Activated CD4-positive, alpha-beta memory T cell treated with anti-CD3 and anti-CD28 coated beads, Interleukin-2, amount 10 ng/mL, durations not matched to agents 7 days and 5 days (primary cell): ENCODE measurements at regions not wholly inside any gene's neighbourhood (a gene's known extent, or its start where the extent isn't known, plus 50 kb on each side); places are given as distances from the start of the nearest gene placed in this dataset.

Source experiments
- CTCF ChIA-PET: fragments of 350-600 bp; sonication (Branson Sonifier 250); formaldehyde crosslinking; loops from one replicate; lab custom pipeline; 2021; ENCODE audit warnings: antibody characterized with exemption, inconsistent platforms; lab: Charles Lee
- POLR2A ChIA-PET: fragments of 350-600 bp; sonication (Branson Sonifier 250); formaldehyde crosslinking; loops from one replicate; lab custom pipeline; 2021; ENCODE audit warnings: antibody characterized with exemption; lab: Charles Lee
- DNase-seq: peaks from one replicate; pipeline ENCODE4 v3.0.0-alpha.2; 2020
- H3K27ac Mint-ChIP-seq: one replicate; pipeline ENCODE4 v1.8.0; 2021; ENCODE audit warnings: mild to moderate bottlenecking, mixed read lengths
- H3K27me3 Mint-ChIP-seq: one replicate; pipeline ENCODE4 v1.8.0; 2021; ENCODE audit warnings: mixed read lengths
- H3K36me3 Mint-ChIP-seq: one replicate; pipeline ENCODE4 v1.8.0; 2021; ENCODE audit warnings: low read depth, mixed read lengths
- H3K4me1 Mint-ChIP-seq: one replicate; pipeline ENCODE4 v1.8.0; 2021; ENCODE audit warnings: mixed read lengths
- H3K4me3 Mint-ChIP-seq: one replicate; pipeline ENCODE4 v1.8.0; 2021; ENCODE audit warnings: mild to moderate bottlenecking, mixed read lengths
- H3K9me3 Mint-ChIP-seq: one replicate; pipeline ENCODE4 v1.8.0; 2021; ENCODE audit warnings: mixed read lengths

- peaks cover 8% of the 10 kb centered on the region for H3K9me3 Mint-ChIP-seq
- ChIA-PET CTCF (no interaction called here), POLR2A (no interaction called here)
- no peak for DNase-seq
- no peaks in the 10 kb centered on the region for H3K4me1 Mint-ChIP-seq
- H3K27me3 Mint-ChIP-seq, result no peaks in the 10 kb centered on the region
- H3K36me3 Mint-ChIP-seq, result no peaks in the 10 kb centered on the region
- no peak overlapping the region for H3K27ac Mint-ChIP-seq
- H3K4me3 Mint-ChIP-seq, result no peak overlapping the region
Observed at GRCh38 chr3:76021376-76021775, 236.0 kb upstream of the ZNF717 start.

DNA sequence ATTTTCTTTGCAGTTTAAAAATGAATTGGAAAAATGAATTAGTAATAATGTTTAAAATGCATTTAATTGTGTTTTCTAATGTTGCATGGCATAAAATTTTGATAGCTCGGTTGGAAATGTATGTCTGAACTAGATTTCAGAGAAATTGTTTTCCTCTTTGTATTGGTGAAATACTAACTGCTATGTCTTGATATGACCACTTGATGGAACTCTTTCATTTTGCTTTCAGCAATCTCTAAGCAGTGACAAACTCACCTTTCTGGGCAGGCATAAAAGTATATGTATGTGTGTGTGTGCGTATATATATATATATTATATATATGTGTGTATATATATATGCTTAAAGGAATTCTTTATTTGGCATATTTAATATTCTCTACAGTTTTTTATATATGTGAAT lies 239.3 kb upstream of the ZNF717 start:
- Mint-ChIP-seq H3K27ac (no peak overlapping the region), H3K9me3 (peaks cover 4% of the 10 kb centered on the region), H3K4me1 (no peaks in the 10 kb centered on the region), H3K27me3 (no peaks in the 10 kb centered on the region), H3K36me3 (no peaks in the 10 kb centered on the region), H3K4me3 (no peak overlapping the region)
- ChIA-PET CTCF (no interaction called here), POLR2A (no interaction called here)
- no peak for DNase-seq

DNA sequence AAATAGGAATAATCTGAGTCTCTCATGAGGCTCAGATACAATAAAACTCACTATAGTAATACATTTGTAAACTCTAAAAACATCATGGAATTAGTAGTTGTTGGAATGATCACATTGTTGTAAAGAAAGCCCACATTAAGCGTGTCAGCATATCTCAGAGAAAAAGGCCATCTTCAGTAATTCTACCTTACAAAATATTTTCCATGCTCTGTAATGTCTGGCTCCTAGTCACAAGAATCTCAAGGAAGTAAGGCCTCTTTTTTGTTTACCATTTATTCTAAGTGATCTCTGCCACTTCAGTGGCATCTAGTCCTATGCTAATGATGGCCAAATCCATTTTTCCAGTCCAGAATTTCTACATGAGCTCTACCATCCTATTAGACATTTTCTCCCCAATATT lies 240.2 kb upstream of the ZNF717 start:
- CTCF ChIA-PET, result no interaction called here
- no peak overlapping the region for H3K27ac Mint-ChIP-seq
- peaks cover 4% of the 10 kb centered on the region for H3K9me3 Mint-ChIP-seq
- POLR2A ChIA-PET, result no interaction called here
- DNase-seq, result no peak
- no peaks in the 10 kb centered on the region for H3K27me3 Mint-ChIP-seq
- H3K36me3 Mint-ChIP-seq, result no peaks in the 10 kb centered on the region
- H3K4me3 Mint-ChIP-seq, result no peak overlapping the region
- H3K4me1 Mint-ChIP-seq, result no peaks in the 10 kb centered on the region

- H3K4me3 Mint-ChIP-seq, result no peak overlapping the region
- no peaks in the 10 kb centered on the region for H3K36me3 Mint-ChIP-seq
- no peaks in the 10 kb centered on the region for H3K4me1 Mint-ChIP-seq
- CTCF ChIA-PET, result no interaction called here
- H3K27me3 Mint-ChIP-seq, result no peaks in the 10 kb centered on the region
- no peak overlapping the region for H3K27ac Mint-ChIP-seq
- peaks cover 4% of the 10 kb centered on the region for H3K9me3 Mint-ChIP-seq
- DNase-seq, result no peak
- POLR2A ChIA-PET, result no interaction called here
Observed at GRCh38 chr3:76026379-76026778, 241.0 kb upstream of the ZNF717 start.

- no peaks in the 10 kb centered on the region for H3K4me1 Mint-ChIP-seq
- no peaks in the 10 kb centered on the region for H3K27me3 Mint-ChIP-seq
- no peak overlapping the region for H3K27ac Mint-ChIP-seq
- POLR2A ChIA-PET, result no interaction called here
- no peak overlapping the region for H3K4me3 Mint-ChIP-seq
- no peaks in the 10 kb centered on the region for H3K36me3 Mint-ChIP-seq
- DNase-seq, result no peak
- CTCF ChIA-PET, result no interaction called here
- peaks cover 8% of the 10 kb centered on the region for H3K9me3 Mint-ChIP-seq
Observed at GRCh38 chr3:76028774-76029173, 243.4 kb upstream of the ZNF717 start.

- Mint-ChIP-seq H3K9me3 (peaks cover 14% of the 10 kb centered on the region), H3K27me3 (no peaks in the 10 kb centered on the region), H3K4me1 (no peaks in the 10 kb centered on the region), H3K4me3 (no peak overlapping the region), H3K27ac (no peak overlapping the region), H3K36me3 (no peaks in the 10 kb centered on the region)
- CTCF ChIA-PET, result no interaction called here
- POLR2A ChIA-PET, result no interaction called here
- DNase-seq, result no peak
Observed at GRCh38 chr3:76034649-76035048, 249.3 kb upstream of the ZNF717 start.

DNA sequence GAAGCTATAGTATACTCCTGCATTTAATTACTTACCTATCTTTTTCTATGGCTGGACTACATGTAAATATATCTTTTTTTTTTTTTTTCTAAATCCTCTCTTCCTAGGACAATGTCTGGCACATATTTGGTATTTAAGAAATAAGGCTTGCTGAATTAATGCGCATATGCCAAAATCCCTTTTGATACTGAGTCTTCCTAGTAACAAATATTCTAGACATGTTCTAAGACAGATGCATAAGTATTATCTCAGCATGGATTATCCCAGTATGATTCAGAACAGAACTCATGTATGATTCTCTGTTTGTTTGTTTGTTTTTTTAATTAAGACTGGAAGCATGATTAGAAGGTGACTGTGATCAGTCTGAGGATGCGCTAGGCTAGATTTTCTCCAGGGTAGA lies 249.8 kb upstream of the ZNF717 start:
- ChIA-PET POLR2A (no interaction called here), CTCF (no interaction called here)
- Mint-ChIP-seq H3K9me3 (peaks cover 14% of the 10 kb centered on the region), H3K36me3 (no peaks in the 10 kb centered on the region), H3K4me1 (no peaks in the 10 kb centered on the region), H3K4me3 (no peak overlapping the region), H3K27ac (no peak overlapping the region), H3K27me3 (no peaks in the 10 kb centered on the region)
- no peak for DNase-seq

GRCh38 chr3:76038949-76039348 lies 253.6 kb upstream of the ZNF717 start:
- ChIA-PET CTCF (no interaction called here), POLR2A (no interaction called here)
- DNase-seq, result no peak
- Mint-ChIP-seq H3K4me1 (no peaks in the 10 kb centered on the region), H3K27ac (no peak overlapping the region), H3K27me3 (no peaks in the 10 kb centered on the region), H3K4me3 (no peak overlapping the region), H3K9me3 (peaks cover 4% of the 10 kb centered on the region), H3K36me3 (no peaks in the 10 kb centered on the region)

DNA sequence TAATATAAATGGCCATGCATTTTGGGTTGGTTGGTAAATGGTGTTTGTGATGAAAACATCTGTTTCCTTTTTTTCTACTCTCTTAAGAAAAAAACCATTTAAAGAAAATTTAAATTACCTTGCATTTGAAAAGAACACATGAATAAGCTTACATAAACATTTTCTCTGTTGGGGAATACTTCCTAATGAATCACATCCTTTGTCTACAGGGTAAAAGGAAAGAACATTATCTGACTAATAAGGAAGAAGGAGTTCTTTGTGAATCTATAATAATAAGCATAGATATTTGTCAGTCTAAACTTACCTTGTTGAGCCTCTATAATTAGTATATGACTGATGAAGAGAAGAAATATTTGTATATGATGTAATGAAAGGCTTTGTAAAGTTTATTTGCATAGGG lies 254.1 kb upstream of the ZNF717 start:
- Mint-ChIP-seq H3K36me3 (no peaks in the 10 kb centered on the region), H3K27ac (no peak overlapping the region), H3K27me3 (no peaks in the 10 kb centered on the region)

GRCh38 chr3:76040946-76041345 lies 255.6 kb upstream of the ZNF717 start:
- no peaks in the 10 kb centered on the region for H3K27me3 Mint-ChIP-seq
- no peaks in the 10 kb centered on the region for H3K36me3 Mint-ChIP-seq
- ChIA-PET POLR2A (no interaction called here), CTCF (no interaction called here)
- H3K4me1 Mint-ChIP-seq, result no peaks in the 10 kb centered on the region
- DNase-seq, result no peak
- no peak overlapping the region for H3K4me3 Mint-ChIP-seq
- H3K27ac Mint-ChIP-seq, result no peak overlapping the region
- H3K9me3 Mint-ChIP-seq, result peaks cover 2% of the 10 kb centered on the region

More for the DNA sequence above, 254.1 kb upstream of the ZNF717 start:
- no peaks in the 10 kb centered on the region for H3K4me1 Mint-ChIP-seq
- DNase-seq, result no peak
- ChIA-PET POLR2A (no interaction called here), CTCF (no interaction called here)
- peaks cover 4% of the 10 kb centered on the region for H3K9me3 Mint-ChIP-seq
- no peak overlapping the region for H3K4me3 Mint-ChIP-seq

GRCh38 chr3:76043746-76044145 lies 258.4 kb upstream of the ZNF717 start:
- no peaks in the 10 kb centered on the region for H3K4me1 Mint-ChIP-seq
- no peak overlapping the region for H3K27ac Mint-ChIP-seq
- H3K4me3 Mint-ChIP-seq, result no peak overlapping the region
- no peaks in the 10 kb centered on the region for H3K36me3 Mint-ChIP-seq
- ChIA-PET POLR2A (no interaction called here), CTCF (interaction anchor here (0.7 kb wide), 1 partner anchor 9 kb away, joined by 4 read pairs; no protein-coding TSS in a partner anchor)
- no peak for DNase-seq
- peaks cover 2% of the 10 kb centered on the region for H3K9me3 Mint-ChIP-seq
- H3K27me3 Mint-ChIP-seq, result no peaks in the 10 kb centered on the region

GRCh38 chr3:76044601-76045600 lies 259.6 kb upstream of the ZNF717 start:
- no peaks in the 10 kb centered on the region for H3K4me1 Mint-ChIP-seq
- CTCF ChIA-PET, result interaction anchor here (0.8 kb wide), 1 partner anchor 11 kb away, joined by 3 read pairs; no protein-coding TSS in a partner anchor
- H3K9me3 Mint-ChIP-seq, result peaks cover 5% of the 10 kb centered on the region
- H3K36me3 Mint-ChIP-seq, result no peaks in the 10 kb centered on the region
- H3K27ac Mint-ChIP-seq, result no peak overlapping the region
- H3K4me3 Mint-ChIP-seq, result no peak overlapping the region
- H3K27me3 Mint-ChIP-seq, result no peaks in the 10 kb centered on the region
- DNase-seq, result no peak
- POLR2A ChIA-PET, result no interaction called here

DNA sequence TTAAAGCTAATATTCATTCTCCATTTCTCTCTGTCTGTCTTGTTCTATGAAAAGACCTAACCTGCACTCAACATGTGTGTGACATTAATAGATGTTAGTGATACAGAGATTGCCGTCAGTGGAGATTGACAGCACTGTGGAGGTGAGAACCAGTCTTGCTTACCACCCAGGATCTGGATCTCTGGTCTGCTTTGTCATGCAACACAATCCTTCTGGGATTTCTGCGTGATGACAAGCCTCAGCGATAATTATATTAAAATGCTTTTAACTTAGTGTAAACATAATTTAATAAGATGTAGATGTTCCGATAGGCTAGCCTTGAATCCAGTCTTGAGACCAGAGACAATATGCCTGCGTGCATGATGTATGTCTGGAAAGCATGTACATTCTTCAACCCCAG lies 262.0 kb upstream of the ZNF717 start:
- H3K9me3 Mint-ChIP-seq, result peaks cover 10% of the 10 kb centered on the region
- H3K36me3 Mint-ChIP-seq, result no peaks in the 10 kb centered on the region
- DNase-seq, result no peak
- no peaks in the 10 kb centered on the region for H3K4me1 Mint-ChIP-seq
- ChIA-PET CTCF (no interaction called here), POLR2A (no interaction called here)
- H3K27ac Mint-ChIP-seq, result no peak overlapping the region
- H3K4me3 Mint-ChIP-seq, result no peak overlapping the region
- H3K27me3 Mint-ChIP-seq, result no peaks in the 10 kb centered on the region

- POLR2A ChIA-PET, result no interaction called here
- CTCF ChIA-PET, result no interaction called here
- DNase-seq, result no peak
- H3K27me3 Mint-ChIP-seq, result no peaks in the 10 kb centered on the region
- H3K4me1 Mint-ChIP-seq, result no peaks in the 10 kb centered on the region
- no peak overlapping the region for H3K27ac Mint-ChIP-seq
- peaks cover 9% of the 10 kb centered on the region for H3K9me3 Mint-ChIP-seq
- H3K36me3 Mint-ChIP-seq, result no peaks in the 10 kb centered on the region
- H3K4me3 Mint-ChIP-seq, result no peak overlapping the region
Observed at GRCh38 chr3:76049776-76050175, 264.4 kb upstream of the ZNF717 start.
